GM12801 (cell line): ENCODE measurements at regions not wholly inside any gene's neighbourhood (a gene's known extent, or its start where the extent isn't known, plus 50 kb on each side); places are given as distances from the start of the nearest gene placed in this dataset.

Experiments
- TF ChIP-seq, protein P1 (sequence below): IDR thresholded peaks from one replicate; pipeline ENCODE4 v1.5.1; 2011; ENCODE audit warnings: control low read depth; ENCODE audit not compliant: insufficient read length; ENCODE audit errors: extremely low read depth

DNA sequence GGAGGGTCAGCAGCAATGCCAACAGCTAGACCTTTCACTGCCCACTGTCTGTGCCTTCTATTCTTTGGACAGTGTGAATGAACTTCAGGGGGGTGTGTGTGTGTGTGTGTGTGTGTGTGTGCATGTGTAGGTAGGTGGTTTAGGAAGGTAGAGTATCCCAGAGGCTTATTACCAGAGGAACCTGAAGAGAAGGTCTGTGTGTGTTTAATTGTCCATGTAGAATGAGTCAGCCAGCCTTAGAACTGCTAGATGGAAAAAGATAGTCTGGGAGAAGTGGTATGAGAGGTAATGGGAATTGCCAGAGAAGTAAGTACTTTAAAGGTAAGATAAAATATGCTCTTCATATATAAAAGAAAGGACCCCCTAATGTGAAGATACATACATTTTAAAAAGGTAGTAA, 522.2 kb downstream of the PIK3C3 start:
- TF ChIP-seq, protein P1, sequence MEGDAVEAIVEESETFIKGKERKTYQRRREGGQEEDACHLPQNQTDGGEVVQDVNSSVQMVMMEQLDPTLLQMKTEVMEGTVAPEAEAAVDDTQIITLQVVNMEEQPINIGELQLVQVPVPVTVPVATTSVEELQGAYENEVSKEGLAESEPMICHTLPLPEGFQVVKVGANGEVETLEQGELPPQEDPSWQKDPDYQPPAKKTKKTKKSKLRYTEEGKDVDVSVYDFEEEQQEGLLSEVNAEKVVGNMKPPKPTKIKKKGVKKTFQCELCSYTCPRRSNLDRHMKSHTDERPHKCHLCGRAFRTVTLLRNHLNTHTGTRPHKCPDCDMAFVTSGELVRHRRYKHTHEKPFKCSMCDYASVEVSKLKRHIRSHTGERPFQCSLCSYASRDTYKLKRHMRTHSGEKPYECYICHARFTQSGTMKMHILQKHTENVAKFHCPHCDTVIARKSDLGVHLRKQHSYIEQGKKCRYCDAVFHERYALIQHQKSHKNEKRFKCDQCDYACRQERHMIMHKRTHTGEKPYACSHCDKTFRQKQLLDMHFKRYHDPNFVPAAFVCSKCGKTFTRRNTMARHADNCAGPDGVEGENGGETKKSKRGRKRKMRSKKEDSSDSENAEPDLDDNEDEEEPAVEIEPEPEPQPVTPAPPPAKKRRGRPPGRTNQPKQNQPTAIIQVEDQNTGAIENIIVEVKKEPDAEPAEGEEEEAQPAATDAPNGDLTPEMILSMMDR = no peak

DNA sequence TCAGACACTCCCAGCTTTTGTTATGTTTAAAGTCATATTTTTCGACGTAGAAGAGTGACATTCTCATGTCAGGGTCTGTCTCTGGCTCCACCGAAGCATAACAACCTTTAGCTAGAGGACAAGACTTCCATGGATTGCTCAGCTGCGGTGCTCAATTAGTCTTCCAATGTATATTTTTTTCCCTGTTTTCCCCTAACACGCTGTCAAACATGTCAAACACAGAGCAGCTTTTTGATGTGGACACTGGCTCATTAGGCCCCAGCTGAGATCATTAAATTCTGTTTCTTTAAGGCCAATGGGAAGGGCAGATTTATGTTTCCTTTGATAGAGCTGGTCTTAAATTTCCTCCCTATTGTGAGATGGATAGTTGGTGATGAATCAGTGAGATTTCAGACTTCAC, 525.4 kb downstream of the PIK3C3 start:
- TF ChIP-seq, protein P1 = no peak

DNA sequence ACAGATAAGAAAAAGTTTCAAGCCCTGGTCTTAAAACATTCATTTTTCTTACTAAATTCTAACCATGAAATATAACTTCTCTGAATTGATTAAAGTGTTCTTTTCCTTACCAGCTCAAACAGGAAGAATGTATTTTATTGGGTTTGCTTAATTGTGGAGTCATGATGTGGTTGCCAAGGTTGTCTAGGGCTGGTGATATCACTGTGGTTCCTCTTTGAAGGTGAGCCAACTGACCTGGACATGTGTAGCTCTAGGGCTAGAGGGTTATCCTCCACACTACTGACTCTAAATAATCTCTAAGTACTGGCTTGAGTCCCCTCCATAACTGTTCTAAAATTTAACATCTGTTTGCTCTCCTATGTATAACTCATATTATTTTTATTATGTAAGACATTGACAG, 529.6 kb downstream of the PIK3C3 start:
- TF ChIP-seq, protein P1 = no peak

DNA sequence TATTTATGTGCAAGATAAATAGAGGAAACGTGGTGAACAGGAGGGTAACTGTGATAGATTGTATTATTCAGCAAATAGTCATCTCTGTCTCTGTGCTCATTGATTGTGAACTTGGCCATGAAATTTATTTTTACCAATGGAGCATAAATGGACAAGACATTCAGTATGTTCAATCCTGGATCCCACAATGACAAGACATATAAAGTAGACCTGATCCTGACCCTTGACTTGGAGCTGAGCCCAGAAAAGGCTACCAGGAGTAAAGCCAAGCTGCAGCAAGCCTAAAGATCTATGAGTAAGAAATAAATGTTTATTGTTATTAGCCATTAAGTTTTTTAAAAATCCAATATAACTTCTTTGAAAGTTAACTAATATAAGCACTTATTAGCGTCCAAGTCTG, 531.2 kb downstream of the PIK3C3 start:
- TF ChIP-seq, protein P1 = no peak

DNA sequence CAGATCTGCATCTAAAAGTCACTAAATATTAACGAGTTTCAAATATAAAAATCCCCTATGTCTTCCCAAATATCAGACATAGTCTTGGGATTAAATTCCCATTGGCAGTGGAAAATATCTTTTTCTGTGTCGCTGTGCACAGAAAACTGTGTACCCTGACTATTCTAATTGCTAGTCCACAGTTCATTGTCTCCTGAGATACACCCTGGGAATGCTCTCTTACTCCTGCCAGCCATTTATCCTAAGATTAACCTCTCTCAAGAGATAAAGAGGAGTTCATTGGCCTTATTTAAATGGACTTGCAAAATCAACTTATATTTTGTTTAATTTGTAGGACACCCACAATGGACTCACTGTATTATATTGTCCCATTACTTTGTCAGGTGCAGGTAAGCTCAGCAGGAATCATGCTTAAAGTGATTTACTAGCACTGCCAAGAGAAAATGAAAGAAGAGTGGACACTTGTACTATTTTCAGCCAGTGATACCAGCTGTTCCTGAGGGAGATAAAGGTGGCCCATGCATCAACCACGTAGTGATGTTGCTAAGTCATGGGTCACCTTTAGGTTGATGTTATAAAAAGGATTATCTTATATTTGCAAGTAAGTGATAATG, 553.8 kb downstream of the PIK3C3 start:
- TF ChIP-seq, protein P1 = no peak

DNA sequence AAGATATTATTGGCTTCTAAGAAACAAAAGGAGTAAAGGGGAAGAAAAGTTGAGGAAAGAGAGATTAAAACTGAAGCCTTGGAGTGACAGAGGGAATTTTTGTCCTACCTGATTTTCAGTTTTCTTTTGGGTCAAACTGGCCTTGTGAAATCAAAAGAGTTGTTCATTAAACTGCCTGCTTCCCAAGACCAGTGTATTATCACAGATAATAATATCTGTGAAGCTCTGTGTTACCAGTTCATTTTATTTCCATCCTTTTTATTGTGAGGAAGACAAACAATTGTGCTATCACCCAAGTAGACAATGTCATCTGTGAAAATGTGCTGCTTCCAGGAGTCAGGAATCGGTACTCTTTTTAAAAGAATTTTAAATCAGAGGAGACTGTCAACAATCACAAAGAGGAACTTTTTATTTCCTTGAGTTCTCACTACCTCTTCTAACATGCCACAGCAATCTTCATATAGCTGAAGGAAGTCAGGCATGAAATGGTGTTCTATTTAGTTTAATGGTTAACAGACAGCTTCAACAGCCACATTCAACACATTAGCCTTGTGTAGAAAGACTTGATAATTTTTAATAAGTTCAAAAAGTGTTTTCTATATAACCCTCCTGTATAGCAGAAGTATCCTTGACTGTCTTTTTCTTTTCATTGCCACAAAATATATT, 554.8 kb downstream of the PIK3C3 start:
- TF ChIP-seq, protein P1 = no peak

DNA sequence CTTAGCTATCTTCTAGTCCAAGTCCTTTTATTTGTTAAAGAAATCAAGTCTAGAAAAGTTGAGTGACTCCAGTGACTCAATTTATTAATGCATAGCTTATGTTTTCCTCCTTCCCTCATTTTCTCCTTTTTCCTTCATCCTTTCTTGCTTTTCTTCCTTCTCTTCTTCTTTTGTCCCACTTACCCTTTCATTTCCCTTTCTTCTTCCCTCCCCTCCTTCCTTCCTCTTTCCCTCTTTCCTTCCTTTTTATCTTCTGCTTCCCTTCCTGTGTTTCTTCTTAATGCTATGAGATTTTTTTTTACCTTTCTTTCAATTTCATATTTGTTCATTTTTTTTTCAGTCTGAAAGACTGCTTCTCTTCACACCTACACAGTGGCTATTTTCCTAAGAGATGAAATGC, 555.5 kb downstream of the PIK3C3 start:
- TF ChIP-seq, protein P1 = no peak
